ENCODE measurements at regions not wholly inside any gene's neighbourhood (a gene's known extent, or its start where the extent isn't known, plus 50 kb on each side); places are given as distances from the start of the nearest gene placed in this dataset.

GRCh38 chr9:10721301-10721700, 108.5 kb upstream of the PTPRD start:
- POLR2A ChIA-PET, result no interaction called here
- no peak overlapping the region for H3K27ac ChIP-seq
- no peak for ATAC-seq
- H3K9me3 ChIP-seq, result 0 out of 3 replicates have a peak, but pooled peaks cover 2% of the 10 kb centered on the region
- CTCF ChIA-PET, result no interaction called here
- FAIRE-seq, result no peak
- H3K4me1 ChIP-seq, result no peaks in the 10 kb centered on the region
- no peak for TF ChIP-seq HMGXB4 (CRISPR knock-in tag; IDR thresholded peaks at IDR 0.05; ENCODE audit: borderline replicate concordance)
- no peak for TF ChIP-seq EHMT2 (IDR thresholded peaks at IDR 0.05; ENCODE audit: low read depth)
- no peak for TF ChIP-seq RFX5 (IDR thresholded peaks at IDR 0.05)
- TF ChIP-seq REST (IDR thresholded peaks at IDR 0.05), result no peak
- DNase-seq (ENCODE audit: low read depth in 1 of 2, low spot score in 1 of 2), result no peak
- no peak overlapping the region for H3K4me3 ChIP-seq
- no peak overlapping the region for H3K4me2 ChIP-seq

- CTCF ChIA-PET, result no interaction called here
- ATAC-seq (no peak), FAIRE-seq (no peak), DNase-seq (ENCODE audit: low read depth in 1 of 2, low spot score in 1 of 2) (no peak)
- Histone ChIP-seq H3K27ac (no peak overlapping the region), H3K4me3 (no peak overlapping the region), H3K9me3 (peaks cover 2% of the 10 kb centered on the region; the same call in 1 of the 3 replicates), H3K4me2 (no peak overlapping the region), H3K4me1 (no peaks in the 10 kb centered on the region)
- POLR2A ChIA-PET, result no interaction called here
- TF ChIP-seq HOXB13 (CRISPR knock-in tag; IDR thresholded peaks at IDR 0.05; ENCODE audit: low read depth) (no peak), RNF2 (IDR thresholded peaks at IDR 0.05; ENCODE audit: borderline replicate concordance, low read depth) (no peak), KDM1A (IDR thresholded peaks at IDR 0.05; ENCODE audit: low read depth) (no peak), PBX3 (IDR thresholded peaks at IDR 0.05) (no peak), NPAS2 (CRISPR knock-in tag; IDR thresholded peaks at IDR 0.05; ENCODE audit: borderline replicate concordance) (no peak), EHF (CRISPR knock-in tag; IDR thresholded peaks at IDR 0.05) (no peak), RARB (CRISPR knock-in tag; IDR thresholded peaks at IDR 0.05) (no peak), CHD4 (IDR thresholded peaks at IDR 0.05; ENCODE audit: borderline replicate concordance) (no peak), JUNB (IDR thresholded peaks at IDR 0.05) (no peak), ATOH8 (CRISPR knock-in tag; IDR thresholded peaks at IDR 0.05; ENCODE audit: low read depth) (no peak), E2F6 (IDR thresholded peaks at IDR 0.05; ENCODE audit: borderline replicate concordance, low read depth) (no peak), MYC (IDR thresholded peaks at IDR 0.05; ENCODE audit: borderline replicate concordance, low read length) (no peak), EHMT2 (IDR thresholded peaks at IDR 0.05; ENCODE audit: low read depth) (no peak), PHF8 (IDR thresholded peaks at IDR 0.05; ENCODE audit: borderline replicate concordance, low read depth) (no peak), CTCF (IDR thresholded peaks at IDR 0.05) (no peak), NFE2L2 (conservative IDR thresholded peaks at IDR 0.05; ENCODE audit: low read length) (no peak), ZFP36 (IDR thresholded peaks at IDR 0.05; ENCODE audit: borderline replicate concordance, partially characterized antibody) (no peak), RCOR1 (IDR thresholded peaks at IDR 0.05; ENCODE audit: low read depth, low read length) (no peak), RAD21 (conservative IDR thresholded peaks at IDR 0.05 in 1 of 2, IDR thresholded peaks at IDR 0.05 in 1 of 2) (no peak), HEYL (CRISPR knock-in tag; IDR thresholded peaks at IDR 0.05) (no peak)
Measured at GRCh38 chr9:10729213-10729612, 116.4 kb upstream of the PTPRD start.

All from A549 (cell line).